Common myeloid progenitor, CD34-positive (primary cell): ENCODE measurements at regions not wholly inside any gene's neighbourhood (a gene's known extent, or its start where the extent isn't known, plus 50 kb on each side); places are given as distances from the start of the nearest gene placed in this dataset.

Source experiments
- CTCF ChIA-PET: fragments of 350-600 bp; sonication (Branson Sonifier 250); formaldehyde crosslinking; loops from one replicate; lab custom pipeline; 2021; ENCODE audit warnings: antibody characterized with exemption; lab: Charles Lee
- POLR2A ChIA-PET: fragments of 350-600 bp; sonication (Branson Sonifier 250); formaldehyde crosslinking; loops from one replicate; lab custom pipeline; 2021; ENCODE audit warnings: antibody characterized with exemption; lab: Charles Lee
- DNase-seq, 3 donors: peaks; one replicate each; pipeline versions ENCODE4 v3.0.0 to v3.0.0-alpha.2; 2013
- H3K27ac ChIP-seq, 2 experiments: 1 replicate in 1 of 2; 2 replicates in 1 of 2; pipeline ENCODE4 v1.7.0; 2013; ENCODE audit warnings: inconsistent platforms in 2 of 2, low read length in 2 of 2, mild to moderate bottlenecking in 2 of 2, low read depth in 1 of 2, moderate library complexity in 1 of 2; ENCODE audit not compliant: severe bottlenecking in 2 of 2, insufficient read depth in 1 of 2, poor library complexity in 1 of 2
- H3K27me3 ChIP-seq, 5 experiments: replicated peaks in 2 of 5; 1 replicate in 3 of 5; 2 replicates in 2 of 5; pipeline versions ENCODE4 v1.6.1 to v1.7.0; 2013; ENCODE audit warnings: low read length in 4 of 5, mild to moderate bottlenecking in 2 of 5, moderate library complexity in 2 of 5, inconsistent platforms in 1 of 5; ENCODE audit not compliant: insufficient read depth in 5 of 5, control insufficient read depth in 4 of 5
- H3K36me3 ChIP-seq, 4 experiments: 1 replicate in 2 of 4; 2 replicates in 2 of 4; pipeline versions ENCODE4 v1.6.1 to v1.7.0; 2013; ENCODE audit warnings: low read length in 3 of 4, control low read depth in 1 of 4, mild to moderate bottlenecking in 1 of 4; ENCODE audit not compliant: control insufficient read depth in 4 of 4, insufficient read depth in 4 of 4
- H3K4me1 ChIP-seq, 4 experiments: 1 replicate in 3 of 4; 2 replicates in 1 of 4; pipeline versions ENCODE4 v1.6.1 to v1.7.1; 2013; ENCODE audit warnings: low read length in 3 of 4, mild to moderate bottlenecking in 3 of 4, control low read depth in 1 of 4, inconsistent platforms in 1 of 4, moderate library complexity in 1 of 4; ENCODE audit not compliant: control insufficient read depth in 4 of 4, insufficient read depth in 4 of 4; ENCODE audit errors: control extremely low read depth in 1 of 4
- H3K4me3 ChIP-seq, 7 experiments: 1 replicate in 4 of 7; 2 replicates in 3 of 7; pipeline versions ENCODE4 v1.5.1 to v1.7.0; 2013; ENCODE audit warnings: mild to moderate bottlenecking in 7 of 7, low read length in 6 of 7, moderate library complexity in 6 of 7, inconsistent platforms in 2 of 7, low read depth in 2 of 7, control low read depth in 1 of 7; ENCODE audit not compliant: insufficient read depth in 4 of 7, control insufficient read depth in 1 of 7; ENCODE audit errors: extremely low read depth in 1 of 7
- H3K9me3 ChIP-seq, 5 experiments: 1 replicate in 4 of 5; 2 replicates in 1 of 5; pipeline versions ENCODE4 v1.6.1 to v1.7.1; 2013; ENCODE audit warnings: low read length in 4 of 5, mild to moderate bottlenecking in 2 of 5, inconsistent platforms in 1 of 5, low read depth in 1 of 5, moderate library complexity in 1 of 5; ENCODE audit not compliant: control insufficient read depth in 4 of 5, insufficient read depth in 2 of 5; ENCODE audit errors: control extremely low read depth in 1 of 5
- WGBS: methylation state at CpG from one replicate; pipeline ENCODE4 v1.1.5; 2013; ENCODE audit not compliant: insufficient coverage; 5-methylcytosine and 5-hydroxymethylcytosine counted together

DNA sequence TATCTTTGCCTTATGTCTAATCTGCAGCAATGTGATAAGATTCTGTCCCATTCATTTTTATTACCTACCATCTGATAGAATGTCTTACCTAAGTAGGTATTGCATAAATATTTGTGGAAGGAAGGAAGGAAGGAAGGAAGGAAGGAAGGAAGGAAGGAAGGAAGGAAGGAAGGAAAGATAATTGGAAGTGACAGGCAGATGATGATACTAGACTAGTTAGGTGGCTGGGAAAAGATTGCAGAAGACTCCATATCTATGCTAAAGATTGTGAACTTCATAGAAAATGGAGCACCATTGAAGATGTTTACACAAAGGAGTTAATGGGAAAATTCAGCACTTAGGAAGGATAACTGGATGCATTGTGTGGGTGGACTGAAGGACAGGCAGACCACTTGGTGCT is 909.0 kb downstream of the EPHA4 start:
- ChIA-PET POLR2A (no interaction called here), CTCF (no interaction called here)

DNA sequence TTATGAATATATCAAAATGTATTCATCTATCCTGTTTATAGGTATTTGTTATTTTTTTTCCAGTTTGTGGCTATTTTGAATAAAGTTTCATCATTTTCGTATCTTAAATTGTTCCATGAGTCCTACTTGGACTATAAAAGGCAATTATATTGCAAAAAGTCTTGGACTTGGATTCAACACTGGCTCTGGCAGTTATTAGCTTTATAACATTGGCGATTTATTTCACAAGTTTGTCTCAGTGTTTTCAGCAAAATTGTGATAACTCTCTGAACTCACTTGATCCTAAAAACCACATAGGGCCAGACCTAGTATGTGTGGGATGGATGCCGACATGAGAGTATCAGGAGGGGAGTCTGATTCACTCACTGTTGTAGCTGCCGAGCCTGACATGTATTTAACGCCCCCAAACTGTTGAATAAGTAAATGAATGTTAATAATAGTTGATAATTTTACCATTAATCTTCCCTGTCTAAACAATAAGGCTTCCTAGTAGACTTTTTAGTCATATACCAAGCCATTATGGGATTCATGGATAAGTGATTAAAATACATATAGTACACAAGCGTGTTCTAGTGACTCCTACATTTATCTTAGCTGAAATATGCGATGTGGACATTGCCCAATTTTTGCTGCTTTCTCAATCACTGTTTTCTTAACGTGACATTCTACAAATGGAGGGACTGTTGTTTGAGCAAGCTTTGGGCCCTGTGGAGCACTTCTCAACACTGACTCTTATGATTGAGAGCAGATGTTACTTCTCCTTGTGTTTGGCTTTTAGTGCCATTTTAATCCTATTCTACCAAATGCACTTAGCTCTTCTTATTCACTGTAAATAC is 907.6 kb downstream of the EPHA4 start:
- Histone ChIP-seq H3K4me1 (no peaks in the 10 kb centered on the region), H3K27ac (no peak overlapping the region), H3K9me3 (no peaks in the 10 kb centered on the region), H3K27me3 (no peaks in the 10 kb centered on the region), H3K4me3 (no peak overlapping the region), H3K36me3 (no peaks in the 10 kb centered on the region)
- ChIA-PET POLR2A (no interaction called here), CTCF (interaction anchor here (1.0 kb wide), 1 partner anchor 15 kb away, joined by 3 read pairs; no protein-coding TSS in a partner anchor)
- no peak for DNase-seq
- 95% methylated on average over 2 of the region's 8 CpGs for WGBS

More for the DNA sequence above, 909.0 kb downstream of the EPHA4 start:
- Histone ChIP-seq H3K4me3 (no peak overlapping the region), H3K27me3 (no peaks in the 10 kb centered on the region), H3K4me1 (no peaks in the 10 kb centered on the region), H3K9me3 (no peaks in the 10 kb centered on the region), H3K27ac (no peak overlapping the region), H3K36me3 (no peaks in the 10 kb centered on the region)
- DNase-seq: no peak

DNA sequence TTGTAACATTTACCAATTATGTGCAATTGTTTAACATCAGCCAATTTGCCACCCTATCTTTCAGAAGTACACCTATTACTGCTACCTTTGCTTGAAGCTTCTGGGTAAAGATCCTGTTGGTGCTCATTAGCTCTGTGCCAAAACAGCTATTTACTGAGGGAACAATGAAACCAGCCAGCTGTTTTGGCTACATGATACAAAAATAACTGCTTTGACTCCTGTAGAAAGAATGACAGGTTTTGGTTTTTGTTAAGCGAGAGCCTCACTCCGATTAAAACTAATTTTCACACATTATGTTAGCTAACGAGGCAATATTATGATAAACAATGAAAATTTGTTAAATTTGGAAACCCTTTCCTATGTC is 907.0 kb downstream of the EPHA4 start:
- CTCF ChIA-PET: interaction anchor here (1.0 kb wide), 1 partner anchor 16 kb away, joined by 3 read pairs; no protein-coding TSS in a partner anchor

DNA sequence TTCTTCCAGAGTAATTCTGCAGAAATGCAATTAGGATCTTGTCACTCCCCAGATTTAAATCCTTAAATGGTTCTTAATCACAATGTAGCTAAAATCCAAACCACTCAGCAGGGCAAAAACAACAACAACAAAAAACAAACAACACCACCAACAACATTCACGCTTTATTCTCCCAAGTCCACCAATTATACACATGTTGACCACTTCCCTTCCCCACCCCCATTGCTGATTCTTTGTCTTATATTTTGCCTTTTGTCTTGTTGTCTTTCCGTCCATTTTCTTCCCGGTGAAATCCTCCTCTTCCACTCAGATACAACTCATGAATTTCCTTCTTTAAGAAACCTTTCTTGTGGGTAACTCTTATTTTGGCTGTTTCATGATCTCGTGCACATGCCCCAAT is 902.8 kb downstream of the EPHA4 start:
- DNase-seq: no peak
- Histone ChIP-seq H3K36me3 (no peaks in the 10 kb centered on the region), H3K4me3 (no peak overlapping the region), H3K27me3 (peaks cover 0 to 2% (median 0%) of the 10 kb centered on the region in 5 experiments), H3K9me3 (no peaks in the 10 kb centered on the region), H3K27ac (no peak overlapping the region), H3K4me1 (no peaks in the 10 kb centered on the region)
- ChIA-PET POLR2A (no interaction called here), CTCF (no interaction called here)
- 98% methylated on average over 4 of the region's 4 CpGs for WGBS

More for the DNA sequence above, 907.0 kb downstream of the EPHA4 start:
- H3K4me3 ChIP-seq: no peak overlapping the region
- no peaks in the 10 kb centered on the region for H3K9me3 ChIP-seq
- POLR2A ChIA-PET: no interaction called here
- H3K36me3 ChIP-seq: no peaks in the 10 kb centered on the region
- WGBS: no CpG with 5 or more reads among the region's 3 CpGs
- H3K4me1 ChIP-seq: no peaks in the 10 kb centered on the region
- no peak for DNase-seq
- no peaks in the 10 kb centered on the region for H3K27me3 ChIP-seq
- H3K27ac ChIP-seq: no peak overlapping the region

DNA sequence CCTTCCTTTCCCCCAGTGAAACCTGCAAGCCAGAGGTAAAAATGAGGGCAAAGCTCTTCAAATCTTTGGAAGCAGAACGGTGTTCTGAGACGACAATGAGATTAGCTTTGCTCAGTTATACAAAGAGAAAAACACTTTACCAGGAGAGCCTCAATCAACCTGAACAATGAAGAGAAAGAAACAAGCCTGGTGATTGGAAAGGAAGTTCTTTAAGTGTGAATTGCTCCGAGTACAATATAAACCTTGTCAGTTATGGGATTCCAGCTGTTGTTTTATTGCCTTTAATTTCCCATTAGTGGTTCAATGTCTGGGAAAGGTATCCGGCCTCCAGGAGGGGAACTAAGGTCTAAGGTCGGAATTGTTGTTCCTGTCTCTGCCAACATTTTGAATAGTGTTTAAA is 901.6 kb downstream of the EPHA4 start:
- Histone ChIP-seq H3K9me3 (no peaks in the 10 kb centered on the region), H3K27me3 (peaks cover 0 to 2% (median 0%) of the 10 kb centered on the region in 5 experiments), H3K36me3 (no peaks in the 10 kb centered on the region), H3K4me3 (no peak overlapping the region), H3K27ac (no peak overlapping the region), H3K4me1 (no peaks in the 10 kb centered on the region)
- WGBS: 100% methylated on average over 1 of the region's 5 CpGs
- no peak for DNase-seq
- POLR2A ChIA-PET: no interaction called here
- CTCF ChIA-PET: no interaction called here

DNA sequence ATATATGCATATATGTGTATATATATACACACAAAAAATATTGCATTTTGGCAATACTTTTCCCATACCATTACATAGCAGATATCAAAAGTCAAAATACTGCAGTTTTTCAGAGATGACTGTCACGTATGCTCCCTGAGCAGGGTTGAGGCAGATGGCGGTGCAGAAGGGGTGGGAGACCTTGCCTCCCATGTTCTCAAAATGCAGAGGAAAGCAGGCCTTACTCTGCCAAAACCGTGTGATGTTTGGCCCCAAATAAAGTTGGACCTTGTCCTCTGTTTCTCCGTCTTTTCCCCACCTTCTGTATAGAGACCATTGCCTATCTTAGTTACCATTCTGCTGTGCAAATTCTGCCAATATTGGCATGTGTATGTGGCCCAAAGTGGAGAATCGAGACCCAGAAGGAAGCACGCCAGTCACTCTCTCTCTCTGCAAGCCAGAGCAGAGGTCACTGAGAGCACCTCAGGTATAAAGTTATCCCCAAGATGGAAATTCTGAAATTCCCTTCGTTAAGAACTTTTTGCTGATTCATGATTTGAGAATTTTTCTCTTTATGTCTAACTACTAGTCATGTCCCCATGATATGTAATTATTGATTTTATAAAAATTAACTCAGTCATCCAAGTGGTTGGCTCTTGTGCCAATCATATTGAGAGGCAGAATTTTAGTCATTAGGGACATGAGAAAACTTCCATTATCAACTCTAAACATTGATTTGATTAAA is 898.8 kb downstream of the EPHA4 start:
- Histone ChIP-seq H3K9me3 (no peaks in the 10 kb centered on the region), H3K4me1 (no peaks in the 10 kb centered on the region), H3K27ac (no peak overlapping the region), H3K4me3 (no peak overlapping the region), H3K27me3 (peaks cover 0 to 4% (median 0%) of the 10 kb centered on the region in 5 experiments), H3K36me3 (no peaks in the 10 kb centered on the region)
- WGBS: 97% methylated on average over 6 of the region's 7 CpGs
- no peak for DNase-seq
- ChIA-PET POLR2A (no interaction called here), CTCF (no interaction called here)

DNA sequence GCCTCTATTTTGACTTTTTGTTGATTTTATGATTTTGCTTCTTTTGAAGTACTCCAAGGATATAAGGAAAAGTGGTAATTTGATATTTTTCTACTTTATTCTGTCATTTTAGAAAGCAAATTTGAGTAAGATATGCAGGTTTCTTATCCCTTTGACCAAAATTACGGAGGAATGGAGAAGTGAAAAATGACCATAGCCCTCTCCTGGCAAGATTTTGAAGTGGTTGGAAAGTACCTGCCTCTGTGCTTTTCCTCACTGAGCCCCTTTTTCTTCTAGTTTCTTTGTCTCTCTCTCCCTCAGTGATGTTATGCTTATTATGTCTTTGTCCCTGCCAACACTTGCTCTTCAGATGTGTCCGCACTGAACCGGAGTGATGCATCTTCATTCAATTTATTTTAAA is 898.1 kb downstream of the EPHA4 start:
- WGBS: no CpG with 5 or more reads among the region's 3 CpGs
- ChIA-PET POLR2A (no interaction called here), CTCF (no interaction called here)
- no peaks in the 10 kb centered on the region for H3K4me1 ChIP-seq
- no peaks in the 10 kb centered on the region for H3K36me3 ChIP-seq
- no peak overlapping the region for H3K27ac ChIP-seq
- H3K9me3 ChIP-seq: no peaks in the 10 kb centered on the region
- peaks cover 0 to 4% (median 0%) of the 10 kb centered on the region in 5 experiments for H3K27me3 ChIP-seq
- no peak overlapping the region for H3K4me3 ChIP-seq
- no peak for DNase-seq
